ENCODE measurements at regions not wholly inside any gene's neighbourhood (a gene's known extent, or its start where the extent isn't known, plus 50 kb on each side); places are given as distances from the start of the nearest gene placed in this dataset.

GRCh38 chr10:10165415-10165814 is 852.3 kb upstream of the CELF2 start:
- Histone ChIP-seq H3K27me3 (ENCODE audit: control insufficient read depth, insufficient read depth, low read length) (no peaks in the 10 kb centered on the region), H3K9me3 (ENCODE audit: control insufficient read depth in 2 of 3, insufficient read depth in 1 of 3, low read length in 3 of 3) (no peaks in the 10 kb centered on the region), H3K36me3 (ENCODE audit: control insufficient read depth in 2 of 3, insufficient read depth in 3 of 3, low read length in 3 of 3) (no peaks in the 10 kb centered on the region), H3K4me1 (ENCODE audit: control insufficient read depth in 2 of 3, insufficient read depth in 2 of 3, low read depth in 1 of 3, low read length in 3 of 3) (no peaks in the 10 kb centered on the region), H3K27ac (ENCODE audit: low read depth in 2 of 2, low read length in 2 of 2) (no peak overlapping the region), H3K4me3 (ENCODE audit: low read length in 3 of 3) (no peak overlapping the region), H3K9ac (ENCODE audit: low read length in 3 of 3) (no peak overlapping the region)
- DNase-seq, result no peak
- no peak for FAIRE-seq
- no peak for TF ChIP-seq CTCF (IDR thresholded peaks at IDR 0.05; ENCODE audit: borderline replicate concordance, extremely low read depth, insufficient read depth)
- intact Hi-C loops (cut with DNase I), result no loop called here

- TF ChIP-seq CTCF (IDR thresholded peaks at IDR 0.05; ENCODE audit: borderline replicate concordance, extremely low read depth, insufficient read depth), result no peak
- FAIRE-seq (no peak), DNase-seq (no peak)
- no peaks in the 10 kb centered on the region for H3K9me3 ChIP-seq (ENCODE audit: control insufficient read depth in 2 of 3, insufficient read depth in 1 of 3, low read length in 3 of 3)
- H3K4me1 ChIP-seq (ENCODE audit: control insufficient read depth in 2 of 3, insufficient read depth in 2 of 3, low read depth in 1 of 3, low read length in 3 of 3), result no peaks in the 10 kb centered on the region
- H3K27ac ChIP-seq (ENCODE audit: low read depth in 2 of 2, low read length in 2 of 2), result no peak overlapping the region
- intact Hi-C loops (cut with DNase I), result no loop called here
- H3K4me3 ChIP-seq (ENCODE audit: low read length in 3 of 3), result no peak overlapping the region
- no peak overlapping the region for H3K9ac ChIP-seq (ENCODE audit: low read length in 3 of 3)
- no peaks in the 10 kb centered on the region for H3K36me3 ChIP-seq (ENCODE audit: control insufficient read depth in 2 of 3, insufficient read depth in 3 of 3, low read length in 3 of 3)
- H3K27me3 ChIP-seq (ENCODE audit: control insufficient read depth, insufficient read depth, low read length), result no peaks in the 10 kb centered on the region
Measured at GRCh38 chr10:10178476-10178875, 839.2 kb upstream of the CELF2 start.

- H3K4me3 ChIP-seq (ENCODE audit: low read length in 3 of 3), result no peak overlapping the region
- no peaks in the 10 kb centered on the region for H3K27me3 ChIP-seq (ENCODE audit: control insufficient read depth, insufficient read depth, low read length)
- FAIRE-seq (no peak), DNase-seq (no peak)
- H3K9me3 ChIP-seq (ENCODE audit: control insufficient read depth in 2 of 3, insufficient read depth in 1 of 3, low read length in 3 of 3), result no peaks in the 10 kb centered on the region
- H3K9ac ChIP-seq (ENCODE audit: low read length in 3 of 3), result no peak overlapping the region
- no peak for TF ChIP-seq CTCF (IDR thresholded peaks at IDR 0.05; ENCODE audit: borderline replicate concordance, extremely low read depth, insufficient read depth)
- intact Hi-C loops (cut with DNase I), result no loop called here
- no peaks in the 10 kb centered on the region for H3K36me3 ChIP-seq (ENCODE audit: control insufficient read depth in 2 of 3, insufficient read depth in 3 of 3, low read length in 3 of 3)
- H3K27ac ChIP-seq (ENCODE audit: low read depth in 2 of 2, low read length in 2 of 2), result no peak overlapping the region
- H3K4me1 ChIP-seq (ENCODE audit: control insufficient read depth in 2 of 3, insufficient read depth in 2 of 3, low read depth in 1 of 3, low read length in 3 of 3), result no peaks in the 10 kb centered on the region
Measured at GRCh38 chr10:10193848-10194247, 823.8 kb upstream of the CELF2 start.

GRCh38 chr10:10196701-10197100 is 821.0 kb upstream of the CELF2 start:
- intact Hi-C loops (cut with DNase I), result no loop called here

More at GRCh38 chr10:10196701-10197100, 821.0 kb upstream of the CELF2 start:
- no peak overlapping the region for H3K4me3 ChIP-seq (ENCODE audit: low read length in 3 of 3)
- no peaks in the 10 kb centered on the region for H3K9me3 ChIP-seq (ENCODE audit: control insufficient read depth in 2 of 3, insufficient read depth in 1 of 3, low read length in 3 of 3)
- FAIRE-seq, result no peak
- H3K9ac ChIP-seq (ENCODE audit: low read length in 3 of 3), result no peak overlapping the region
- no peak overlapping the region for H3K27ac ChIP-seq (ENCODE audit: low read depth in 2 of 2, low read length in 2 of 2)
- H3K27me3 ChIP-seq (ENCODE audit: control insufficient read depth, insufficient read depth, low read length), result no peaks in the 10 kb centered on the region
- no peaks in the 10 kb centered on the region for H3K4me1 ChIP-seq (ENCODE audit: control insufficient read depth in 2 of 3, insufficient read depth in 2 of 3, low read depth in 1 of 3, low read length in 3 of 3)
- H3K36me3 ChIP-seq (ENCODE audit: control insufficient read depth in 2 of 3, insufficient read depth in 3 of 3, low read length in 3 of 3), result no peaks in the 10 kb centered on the region
- no peak for DNase-seq
- no peak for TF ChIP-seq CTCF (IDR thresholded peaks at IDR 0.05; ENCODE audit: borderline replicate concordance, extremely low read depth, insufficient read depth)

All from kidney (tissue), 13 donors.